Cerebellar nuclear complex (tissue), 1 donor: ENCODE measurements at regions not wholly inside any gene's neighbourhood (a gene's known extent, or its start where the extent isn't known, plus 50 kb on each side); places are given as distances from the start of the nearest gene placed in this dataset.

Source experiments
- DNase-seq, 2 experiments: peaks; one replicate each; lab custom pipeline; 2025; lab: John Stamatoyannopoulos, UW

DNA sequence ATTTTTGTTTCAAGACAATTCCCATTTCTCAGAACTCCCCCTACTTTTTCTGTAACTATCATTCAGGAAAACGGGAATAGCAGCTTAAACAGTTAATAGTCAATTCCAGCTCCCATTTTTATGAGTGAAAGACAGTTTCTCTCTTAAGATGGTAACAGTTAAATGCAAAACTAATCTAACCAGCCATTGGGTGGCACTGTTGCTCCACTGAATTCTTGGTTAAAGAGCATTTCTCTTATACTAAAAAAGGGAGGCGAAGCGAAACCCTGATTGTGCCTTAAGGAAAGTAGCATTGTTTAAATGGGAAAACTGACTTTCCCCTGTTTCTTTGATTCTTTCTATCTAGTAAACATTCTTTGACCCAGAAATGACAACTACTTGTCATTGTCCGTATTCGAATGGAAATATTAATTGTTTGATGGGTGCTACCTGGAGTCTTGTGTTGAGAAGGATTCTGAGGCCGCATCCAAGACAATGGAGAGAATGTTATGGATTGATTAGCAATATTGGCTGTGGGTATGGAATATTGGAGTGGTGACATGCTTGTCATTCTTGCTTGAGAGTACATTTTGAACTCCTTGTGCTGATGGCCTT lies 507.8 kb downstream of the MAT2B start:
- no peak for DNase-seq

GRCh38 chr5:164020116-164020515 lies 514.7 kb downstream of the MAT2B start:
- no peak for DNase-seq

DNA sequence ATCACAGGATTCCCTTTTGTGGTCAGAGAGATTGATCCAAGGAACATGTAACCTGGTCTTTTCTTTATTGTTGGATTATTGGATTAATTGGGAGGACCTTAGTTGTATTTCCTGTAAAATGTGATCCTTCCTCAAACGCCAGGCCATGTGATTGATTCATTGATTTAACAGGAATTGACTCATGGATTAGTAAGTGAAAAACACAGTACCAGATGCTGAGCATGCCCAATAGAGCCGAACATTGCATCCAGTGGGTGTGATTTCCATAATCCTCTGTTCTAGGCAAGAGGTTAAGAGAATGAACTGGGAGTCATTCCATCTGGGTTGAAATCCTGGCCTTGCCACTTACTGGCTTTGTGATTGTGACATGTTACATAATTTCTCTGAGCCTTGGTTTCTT lies 522.3 kb downstream of the MAT2B start:
- DNase-seq = no peak

DNA sequence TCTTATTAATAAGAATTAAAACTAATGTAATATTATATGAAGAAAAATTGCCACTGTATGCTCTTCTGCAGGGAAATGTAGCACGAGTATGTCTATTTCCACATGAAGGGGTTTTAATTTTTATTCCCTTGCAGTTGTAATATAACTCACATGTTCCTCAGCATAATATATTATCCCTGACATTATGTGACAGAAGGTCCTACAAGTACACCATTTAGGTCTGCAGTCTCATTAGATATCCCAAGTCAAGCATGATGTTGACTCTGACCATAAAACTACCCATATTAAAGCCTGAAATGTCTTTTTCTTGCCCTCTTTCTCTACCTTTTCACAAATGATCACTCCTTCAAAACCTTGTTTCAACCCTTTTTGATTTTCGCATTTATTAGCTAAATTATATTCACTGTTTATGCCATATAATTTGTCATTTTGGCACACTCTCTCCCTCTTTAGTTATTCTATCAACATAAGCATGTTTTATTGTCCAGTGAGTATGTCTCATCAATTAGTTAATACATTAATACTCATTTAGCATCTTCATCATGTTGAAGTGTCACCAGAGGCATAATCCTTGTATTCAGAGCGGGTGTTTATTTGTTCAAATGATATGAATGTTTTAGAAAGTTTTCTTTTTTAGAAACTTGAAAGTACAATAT lies 532.8 kb downstream of the MAT2B start:
- DNase-seq = no peak

- no peak for DNase-seq
Observed at GRCh38 chr5:164041105-164041504, 535.7 kb downstream of the MAT2B start.

DNA sequence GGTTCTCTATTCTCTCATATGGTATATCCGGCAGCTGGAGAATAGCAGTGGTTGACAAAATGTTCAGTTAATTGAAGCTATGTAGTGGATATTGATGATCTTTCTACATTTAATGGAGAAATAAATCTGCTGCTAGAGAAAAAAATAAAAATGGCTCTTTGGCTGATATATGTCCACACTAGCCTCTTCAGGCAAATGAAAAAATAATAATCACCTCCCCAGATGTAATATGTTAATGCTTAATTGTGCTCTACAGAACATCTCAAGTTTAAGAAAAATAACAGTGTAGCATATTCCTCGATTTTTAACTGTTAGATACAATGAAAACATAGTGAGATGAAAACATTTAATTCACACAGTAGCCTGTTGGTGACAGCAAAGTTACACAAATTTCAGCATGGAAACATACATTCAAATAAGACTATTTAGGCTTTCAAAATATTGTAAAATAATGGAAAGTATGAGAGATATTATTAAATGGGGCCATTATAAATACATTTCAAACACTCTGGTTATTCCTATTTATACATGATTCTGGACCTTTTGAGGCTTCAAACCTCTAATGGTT lies 543.0 kb downstream of the MAT2B start:
- DNase-seq = no peak

- no peak for DNase-seq
Observed at GRCh38 chr5:164051745-164052144, 546.3 kb downstream of the MAT2B start.

DNA sequence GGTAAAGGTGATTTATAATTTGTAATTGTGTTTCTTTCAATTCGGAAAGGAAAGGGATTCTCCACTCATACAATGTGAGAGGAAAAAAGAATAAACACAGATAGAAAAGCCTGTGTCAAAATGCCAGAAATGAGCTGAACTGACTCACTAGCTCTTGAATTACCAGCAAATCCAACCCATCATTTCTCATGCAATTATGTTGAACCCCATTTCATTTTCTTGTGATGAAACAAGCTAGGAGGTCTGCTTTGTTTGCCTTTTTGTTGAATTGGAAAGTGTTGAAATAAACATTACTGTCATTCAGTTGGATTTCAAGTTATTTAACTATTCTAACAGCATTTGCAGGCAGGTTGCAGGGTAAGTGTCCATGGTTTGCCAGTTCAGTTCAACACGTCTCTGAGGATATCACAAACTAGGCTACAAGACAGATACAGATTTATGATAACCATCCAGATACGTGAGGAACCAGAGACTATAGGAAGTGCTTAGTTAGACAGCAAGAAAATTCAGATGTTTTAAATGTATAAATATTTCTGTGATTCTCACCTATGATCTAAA lies 547.2 kb downstream of the MAT2B start:
- DNase-seq = no peak

DNA sequence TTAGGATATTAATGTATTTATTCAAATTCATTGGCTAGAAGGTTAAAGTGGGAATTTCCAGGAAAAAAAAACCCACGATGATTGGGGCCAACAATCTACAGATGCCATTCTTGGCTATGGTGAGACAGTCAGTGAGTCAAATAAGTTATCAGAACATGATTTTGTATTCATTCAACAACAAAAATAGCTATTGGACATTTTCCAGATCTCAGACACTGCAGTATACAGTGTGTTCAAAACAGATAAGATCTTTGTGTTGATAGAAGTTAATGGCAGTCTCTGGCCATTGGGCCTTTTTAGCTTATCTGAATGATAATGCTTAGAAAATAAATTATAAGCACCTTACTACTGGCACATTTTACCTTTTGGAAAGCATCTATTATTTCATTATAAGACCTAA lies 547.7 kb downstream of the MAT2B start:
- DNase-seq = no peak

GRCh38 chr5:164054461-164054860 lies 549.0 kb downstream of the MAT2B start:
- DNase-seq = no peak

- DNase-seq = no peak
Observed at GRCh38 chr5:164057121-164057520, 551.7 kb downstream of the MAT2B start.

DNA sequence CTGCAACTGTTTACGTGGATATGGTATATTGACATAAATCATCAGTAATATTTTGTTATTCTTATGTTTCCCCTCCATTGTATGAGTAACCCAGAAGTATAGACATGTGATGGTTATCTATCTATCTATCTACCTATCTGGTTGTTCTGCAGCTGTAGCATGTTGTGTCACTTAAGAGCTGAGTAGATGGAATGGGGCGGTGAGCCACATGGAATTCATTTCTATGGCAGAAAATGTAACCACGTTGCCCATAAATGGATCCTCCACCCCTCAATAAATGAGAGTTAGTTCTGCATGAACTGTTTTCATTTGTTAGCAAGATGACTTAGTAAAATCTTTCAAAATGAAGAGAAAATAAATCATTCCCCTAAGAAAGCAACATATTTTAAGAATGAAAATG lies 553.2 kb downstream of the MAT2B start:
- no peak for DNase-seq

DNA sequence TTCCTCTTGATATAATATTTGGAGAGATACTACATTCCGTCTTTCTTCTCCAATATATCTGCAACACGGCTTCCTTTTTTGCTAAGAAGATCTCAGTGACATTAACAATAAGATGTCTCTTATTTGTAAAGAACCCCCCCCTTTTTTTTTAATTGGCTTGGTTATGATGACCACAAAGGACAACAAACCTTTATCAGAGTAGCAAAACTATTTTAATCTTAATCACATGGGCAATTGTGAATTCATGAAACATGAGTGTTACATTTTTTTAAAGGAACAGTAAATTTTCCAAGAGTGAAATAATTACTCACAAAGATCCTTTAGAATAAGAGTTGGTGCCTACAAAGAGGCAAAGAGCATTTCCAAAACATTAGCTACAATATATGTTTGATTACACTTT lies 554.1 kb downstream of the MAT2B start:
- DNase-seq = no peak

GRCh38 chr5:164060786-164061355 lies 555.5 kb downstream of the MAT2B start:
- DNase-seq = no peak

- DNase-seq = no peak
Observed at GRCh38 chr5:164062304-164062703, 556.9 kb downstream of the MAT2B start.

- DNase-seq = no peak
Observed at GRCh38 chr5:164065266-164065665, 559.8 kb downstream of the MAT2B start.

DNA sequence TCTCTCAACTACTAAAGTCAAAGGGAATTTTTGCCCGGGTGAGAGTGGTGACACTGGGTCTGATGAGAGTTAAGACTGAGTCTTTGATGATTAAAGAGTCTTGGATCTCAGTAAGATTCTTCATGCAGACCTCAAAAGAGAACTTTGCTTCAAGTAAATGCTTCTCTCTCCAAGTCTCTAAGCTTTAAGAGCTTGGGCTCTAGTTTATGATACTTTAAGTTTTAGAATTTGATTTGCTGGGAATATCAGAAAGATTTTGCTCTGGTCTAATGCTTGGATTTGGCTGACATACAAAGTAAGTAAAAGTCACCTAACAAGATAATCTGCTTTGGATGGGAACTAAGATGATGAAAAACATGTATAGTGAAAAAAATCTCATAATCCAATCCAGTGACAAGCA lies 566.3 kb downstream of the MAT2B start:
- no peak for DNase-seq

DNA sequence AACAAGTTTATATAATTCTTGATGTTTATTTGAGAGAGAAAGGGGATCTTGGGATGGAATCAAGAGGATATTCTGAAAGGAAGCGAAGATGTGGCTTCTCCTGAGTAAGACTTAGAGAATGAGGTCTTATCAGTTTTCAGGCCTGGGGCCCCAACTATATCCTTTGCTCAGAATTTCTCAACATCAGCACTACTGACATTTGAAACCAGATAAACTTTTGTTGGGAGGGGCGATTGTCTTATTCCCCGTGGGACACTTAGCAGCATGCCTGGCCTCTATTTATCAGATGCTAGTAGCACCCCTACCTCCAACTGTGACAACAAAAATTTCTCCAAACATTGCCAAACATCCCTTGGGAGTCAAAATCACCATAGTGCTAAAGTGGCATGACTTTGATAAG lies 567.7 kb downstream of the MAT2B start:
- DNase-seq = no peak

- no peak for DNase-seq
Observed at GRCh38 chr5:164076556-164076955, 571.1 kb downstream of the MAT2B start.

GRCh38 chr5:164090358-164090757 lies 584.9 kb downstream of the MAT2B start:
- DNase-seq = no peak

GRCh38 chr5:164091836-164092235 lies 586.4 kb downstream of the MAT2B start:
- DNase-seq = no peak

DNA sequence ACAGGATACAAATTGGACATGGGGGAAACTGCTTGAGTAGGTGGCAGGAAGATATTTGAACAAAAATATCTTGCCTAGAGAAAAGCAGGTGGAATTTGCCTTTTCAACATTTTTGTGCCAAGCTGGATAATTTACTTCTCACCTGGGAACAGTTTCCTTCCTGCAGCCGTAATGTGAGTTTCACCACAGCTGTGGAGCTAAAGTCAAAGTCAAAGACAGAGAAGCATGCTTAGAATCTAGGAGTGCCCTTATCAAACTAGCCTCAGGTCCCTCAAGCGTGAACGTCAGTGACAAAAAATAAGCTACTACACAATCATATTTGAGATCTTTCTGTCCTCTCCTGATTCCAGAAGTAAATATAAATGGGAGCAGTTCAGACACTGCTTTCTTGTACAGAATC lies 588.9 kb downstream of the MAT2B start:
- DNase-seq = no peak

DNA sequence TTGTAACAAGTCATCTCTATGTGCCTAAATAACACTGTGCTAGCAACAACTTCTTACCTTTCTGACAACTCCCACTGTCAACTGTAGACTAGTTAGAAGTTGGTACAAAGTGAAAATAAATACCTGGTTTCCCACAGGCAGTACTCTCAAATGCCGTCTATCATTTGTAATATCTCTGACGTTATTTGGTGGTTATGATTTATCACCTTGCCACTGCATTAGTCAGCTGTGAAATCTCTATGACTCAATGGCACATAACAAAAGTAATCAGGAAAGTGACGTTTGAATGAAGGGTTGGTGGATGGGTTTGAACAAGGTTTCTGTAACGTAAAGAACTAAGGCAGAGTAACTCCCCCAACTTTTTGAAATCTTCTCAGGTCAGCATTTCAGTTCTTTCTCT lies 592.3 kb downstream of the MAT2B start:
- DNase-seq = no peak
